Natural killer cell (primary cell): ENCODE measurements at regions not wholly inside any gene's neighbourhood (a gene's known extent, or its start where the extent isn't known, plus 50 kb on each side); places are given as distances from the start of the nearest gene placed in this dataset.
A peak's percentile ranks its signal among the peaks of the same experiment; 100 is the strongest.

Experiments
- ATAC-seq, 3 donors: fragments of 150-1000 bp in 2 of 3; fragments of 200-7000 bp in 1 of 3; cut with Tn5 transposase; 1 replicate in 1 of 3; 2 replicates in 2 of 3; pipeline ENCODE4 v1.10.0; 2021; ENCODE audit warnings: mild to moderate bottlenecking in 2 of 3, moderate library complexity in 2 of 3
- DNase-seq, 2 donors: peaks; one replicate each; pipeline versions ENCODE4 v3.0.0 to v3.0.0-alpha.2; 2013 to 2021; ENCODE audit warnings: mixed read lengths in 1 of 2
- H3K27ac ChIP-seq: one replicate; pipeline ENCODE4 v1.5.1; 2013; ENCODE audit warnings: mild to moderate bottlenecking, low read length
- H3K27me3 ChIP-seq: one replicate; pipeline ENCODE4 v1.6.1; 2013; ENCODE audit warnings: low read length; ENCODE audit not compliant: control insufficient read depth, insufficient read depth
- H3K36me3 ChIP-seq: one replicate; pipeline ENCODE4 v1.6.1; 2013; ENCODE audit warnings: low read length; ENCODE audit not compliant: control insufficient read depth, insufficient read depth
- H3K4me1 ChIP-seq: one replicate; pipeline ENCODE4 v1.6.1; 2013; ENCODE audit warnings: low read length; ENCODE audit not compliant: control insufficient read depth, insufficient read depth
- H3K4me3 ChIP-seq: one replicate; pipeline ENCODE4 v1.5.1; 2013; ENCODE audit warnings: low read length
- H3K9me3 ChIP-seq: one replicate; pipeline ENCODE4 v1.6.1; 2013; ENCODE audit warnings: low read length; ENCODE audit not compliant: control insufficient read depth, insufficient read depth
- H3K27ac Mint-ChIP-seq, 2 donors: one replicate each; pipeline ENCODE4 v1.8.0; 2022; ENCODE audit warnings: mild to moderate bottlenecking in 2 of 2, mixed read lengths in 2 of 2, moderate library complexity in 1 of 2
- H3K27me3 Mint-ChIP-seq, 2 donors: one replicate each; pipeline ENCODE4 v1.8.0; 2022; ENCODE audit warnings: low read depth in 2 of 2, mixed read lengths in 2 of 2
- H3K36me3 Mint-ChIP-seq: one replicate; pipeline ENCODE4 v1.8.0; 2022; ENCODE audit warnings: mixed read lengths
- H3K4me1 Mint-ChIP-seq, 2 donors: one replicate each; pipeline ENCODE4 v1.8.0; 2022; ENCODE audit warnings: mixed read lengths in 2 of 2
- H3K4me3 Mint-ChIP-seq: one replicate; pipeline ENCODE4 v1.8.0; 2022; ENCODE audit warnings: mild to moderate bottlenecking, moderate library complexity, mixed read lengths
- H3K9me3 Mint-ChIP-seq, 2 donors: one replicate each; pipeline ENCODE4 v1.8.0; 2022; ENCODE audit warnings: mixed read lengths in 2 of 2
- WGBS: methylation state at CpG from one replicate; pipeline ENCODE4 v1.1.7; 2013; ENCODE audit warnings: missing lambda C conversion rate; ENCODE audit not compliant: insufficient coverage; 5-methylcytosine and 5-hydroxymethylcytosine counted together
- intact Hi-C: fragments of 100-400 bp; cut with micrococcal nuclease; formaldehyde crosslinking; loops from one replicate; pipeline ENCODE4 v1.14.2; 2022
- TF ChIP-seq, protein P1 (sequence below): fragments of 200-600 bp; IDR thresholded peaks from one replicate; pipeline ENCODE4 v1.8.0; 2022; ENCODE audit warnings: antibody characterized with exemption

DNA sequence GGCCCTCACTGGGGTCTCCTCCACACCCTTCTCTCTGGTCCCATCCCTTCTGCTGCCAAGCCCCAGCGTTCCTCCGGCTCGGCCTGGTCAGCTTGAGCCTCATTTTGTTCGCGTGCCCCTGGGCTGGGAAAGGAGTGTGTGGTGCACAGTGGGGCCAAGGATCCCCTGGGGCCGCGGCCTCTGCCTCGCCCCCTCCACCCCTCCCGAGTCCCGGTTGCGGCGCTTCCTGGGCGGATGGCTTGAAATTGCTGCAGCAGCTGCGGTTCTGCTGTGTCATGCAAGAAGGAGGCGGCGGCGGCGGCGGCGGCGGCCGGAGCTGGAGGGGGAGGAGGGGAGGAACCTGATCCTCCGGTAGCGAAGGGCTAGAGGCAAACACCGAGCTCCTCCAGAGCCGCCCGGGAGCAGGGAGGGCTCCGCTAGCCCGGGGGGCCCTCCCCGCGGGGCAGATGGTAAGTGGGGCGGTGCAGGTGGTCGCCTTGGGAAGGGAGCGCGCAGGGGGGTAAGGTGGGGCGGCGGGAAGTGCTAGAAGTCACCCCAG, 217.8 kb upstream of the MKLN1 start:
- no peaks in the 10 kb centered on the region for H3K36me3 Mint-ChIP-seq
- peak in 1 of 3 donors; percentile 6 for ATAC-seq
- Histone ChIP-seq H3K27me3 (no peaks in the 10 kb centered on the region), H3K4me1 (peaks cover 30% of the 10 kb centered on the region), H3K9me3 (no peaks in the 10 kb centered on the region), H3K36me3 (no peaks in the 10 kb centered on the region), H3K27ac (peak overlapping the region; percentile 61), H3K4me3 (peak overlapping the region; percentile 35)
- TF ChIP-seq, protein P1, sequence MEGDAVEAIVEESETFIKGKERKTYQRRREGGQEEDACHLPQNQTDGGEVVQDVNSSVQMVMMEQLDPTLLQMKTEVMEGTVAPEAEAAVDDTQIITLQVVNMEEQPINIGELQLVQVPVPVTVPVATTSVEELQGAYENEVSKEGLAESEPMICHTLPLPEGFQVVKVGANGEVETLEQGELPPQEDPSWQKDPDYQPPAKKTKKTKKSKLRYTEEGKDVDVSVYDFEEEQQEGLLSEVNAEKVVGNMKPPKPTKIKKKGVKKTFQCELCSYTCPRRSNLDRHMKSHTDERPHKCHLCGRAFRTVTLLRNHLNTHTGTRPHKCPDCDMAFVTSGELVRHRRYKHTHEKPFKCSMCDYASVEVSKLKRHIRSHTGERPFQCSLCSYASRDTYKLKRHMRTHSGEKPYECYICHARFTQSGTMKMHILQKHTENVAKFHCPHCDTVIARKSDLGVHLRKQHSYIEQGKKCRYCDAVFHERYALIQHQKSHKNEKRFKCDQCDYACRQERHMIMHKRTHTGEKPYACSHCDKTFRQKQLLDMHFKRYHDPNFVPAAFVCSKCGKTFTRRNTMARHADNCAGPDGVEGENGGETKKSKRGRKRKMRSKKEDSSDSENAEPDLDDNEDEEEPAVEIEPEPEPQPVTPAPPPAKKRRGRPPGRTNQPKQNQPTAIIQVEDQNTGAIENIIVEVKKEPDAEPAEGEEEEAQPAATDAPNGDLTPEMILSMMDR = no peak
- H3K27me3 Mint-ChIP-seq = peaks cover 4 to 6% of the 10 kb centered on the region in 2 donors
- H3K27ac Mint-ChIP-seq = peak overlapping the region; percentile 98 to 99
- H3K4me3 Mint-ChIP-seq = peak overlapping the region; percentile 85
- 1% methylated on average over 37 of the region's 37 CpGs for WGBS
- no peaks in the 10 kb centered on the region for H3K9me3 Mint-ChIP-seq
- peak; percentile 64 to 83 for DNase-seq
- H3K4me1 Mint-ChIP-seq = peaks cover 46 to 52% of the 10 kb centered on the region in 2 donors
- intact Hi-C loops = loop anchor here (2.0 to 5.0 kb wide), 4 partner anchors 38 to 312 kb away; partner anchors contain the start of gene MKLN1

DNA sequence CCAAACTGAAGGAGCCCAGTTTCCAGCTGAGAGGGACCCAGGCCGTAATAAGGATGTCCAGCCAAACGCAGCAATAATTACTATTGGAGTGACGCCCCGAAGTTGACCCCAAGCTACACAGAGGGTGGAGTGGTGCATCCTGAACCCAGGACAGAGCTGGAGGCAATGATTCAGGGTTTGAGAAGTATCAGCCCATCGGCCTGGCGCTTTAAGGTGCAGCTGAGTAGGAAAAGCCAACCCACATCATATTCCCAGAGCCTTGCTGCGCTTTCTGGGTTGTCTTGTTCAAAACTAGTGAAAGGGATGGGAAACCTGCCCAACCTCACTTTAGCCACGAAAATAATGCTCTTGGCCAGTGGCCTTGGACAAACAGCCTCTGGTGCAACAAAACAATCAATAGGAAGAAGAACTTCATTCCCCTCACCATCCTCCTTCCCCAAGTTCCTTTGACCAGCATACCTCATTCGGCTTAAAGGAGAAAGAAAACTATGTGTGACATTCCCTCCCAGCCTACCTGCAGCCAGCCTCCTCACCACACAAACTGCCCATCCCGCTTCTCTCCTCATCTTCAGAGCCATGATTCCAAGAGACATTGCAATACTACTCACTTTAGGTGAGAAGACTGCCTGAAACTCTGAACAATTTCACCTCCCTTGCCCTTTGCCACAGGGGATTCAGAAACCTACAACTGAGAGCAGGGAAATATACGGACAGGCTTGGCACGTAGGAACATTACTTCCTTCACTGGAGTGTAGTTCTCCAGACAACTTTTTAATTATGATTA, 217.2 kb upstream of the MKLN1 start:
- Mint-ChIP-seq H3K27ac (peak overlapping the region; percentile 78 to 99), H3K36me3 (no peaks in the 10 kb centered on the region)

DNA sequence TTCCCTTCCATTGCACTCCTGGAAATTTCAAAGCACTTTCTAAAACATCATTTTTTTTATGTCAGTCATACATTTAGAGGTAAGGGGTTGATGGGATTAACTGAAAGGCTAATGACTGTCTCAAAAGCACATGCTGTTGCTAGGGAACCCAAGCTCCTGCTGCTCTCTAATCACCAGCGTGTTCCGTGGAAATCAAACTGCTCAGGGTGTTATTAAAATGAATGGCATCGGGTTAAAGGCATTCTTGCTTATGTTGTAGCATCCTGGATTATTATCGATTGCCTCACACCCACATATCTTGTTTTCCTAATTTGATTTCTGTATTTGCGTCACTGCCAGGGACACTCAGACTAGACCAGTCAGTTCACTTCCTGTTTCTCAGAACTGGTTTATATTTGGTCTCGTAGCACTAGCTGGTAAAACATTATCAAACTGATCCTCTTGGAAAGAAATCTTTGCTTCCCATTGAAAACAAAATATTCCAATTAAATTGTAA, 216.5 kb upstream of the MKLN1 start:
- Mint-ChIP-seq H3K4me1 (peaks cover 40 to 42% of the 10 kb centered on the region in 2 donors), H3K9me3 (no peaks in the 10 kb centered on the region), H3K27me3 (peaks cover 4 to 6% of the 10 kb centered on the region in 2 donors), H3K36me3 (no peaks in the 10 kb centered on the region), H3K4me3 (peak overlapping the region; percentile 79), H3K27ac (peak overlapping the region; percentile 78 to 99)
- 20% methylated on average over 6 of the region's 6 CpGs for WGBS
- no peaks in the 10 kb centered on the region for H3K27me3 ChIP-seq
- ATAC-seq = no peak
- H3K4me1 ChIP-seq = peaks cover 23% of the 10 kb centered on the region
- H3K27ac ChIP-seq = no peak overlapping the region
- no peaks in the 10 kb centered on the region for H3K9me3 ChIP-seq
- peak in 1 of 2 donors; percentile 68 for DNase-seq
- intact Hi-C loops = no loop called here
- peak overlapping the region; percentile 11 for H3K4me3 ChIP-seq
- no peaks in the 10 kb centered on the region for H3K36me3 ChIP-seq
- TF ChIP-seq, protein P1 = no peak

More for the DNA sequence above, 217.2 kb upstream of the MKLN1 start:
- H3K27me3 ChIP-seq = no peaks in the 10 kb centered on the region
- H3K27ac ChIP-seq = no peak overlapping the region
- 38% methylated on average over 12 of the region's 12 CpGs for WGBS
- no peaks in the 10 kb centered on the region for H3K36me3 ChIP-seq
- H3K9me3 ChIP-seq = no peaks in the 10 kb centered on the region
- peaks cover 4 to 6% of the 10 kb centered on the region in 2 donors for H3K27me3 Mint-ChIP-seq
- ATAC-seq = no peak
- H3K4me1 ChIP-seq = peaks cover 24% of the 10 kb centered on the region
- H3K4me3 Mint-ChIP-seq = peak overlapping the region; percentile 85
- intact Hi-C loops = no loop called here
- TF ChIP-seq, protein P1 = no peak
- H3K4me3 ChIP-seq = peak overlapping the region; percentile 35
- no peak for DNase-seq
- no peaks in the 10 kb centered on the region for H3K9me3 Mint-ChIP-seq
- H3K4me1 Mint-ChIP-seq = peaks cover 40 to 46% of the 10 kb centered on the region in 2 donors
